AML-193 (cell line): ENCODE measurements at regions not wholly inside any gene's neighbourhood (a gene's known extent, or its start where the extent isn't known, plus 50 kb on each side); places are given as distances from the start of the nearest gene placed in this dataset.

Experiments
- DNase-seq, 2 experiments: peaks; one replicate each; lab custom pipeline; 2025; lab: John Stamatoyannopoulos, UW

- no peak for DNase-seq
These were observed 172.2 kb downstream of the CDC5L start for GRCh38 chr6:44559486-44560270.

DNA sequence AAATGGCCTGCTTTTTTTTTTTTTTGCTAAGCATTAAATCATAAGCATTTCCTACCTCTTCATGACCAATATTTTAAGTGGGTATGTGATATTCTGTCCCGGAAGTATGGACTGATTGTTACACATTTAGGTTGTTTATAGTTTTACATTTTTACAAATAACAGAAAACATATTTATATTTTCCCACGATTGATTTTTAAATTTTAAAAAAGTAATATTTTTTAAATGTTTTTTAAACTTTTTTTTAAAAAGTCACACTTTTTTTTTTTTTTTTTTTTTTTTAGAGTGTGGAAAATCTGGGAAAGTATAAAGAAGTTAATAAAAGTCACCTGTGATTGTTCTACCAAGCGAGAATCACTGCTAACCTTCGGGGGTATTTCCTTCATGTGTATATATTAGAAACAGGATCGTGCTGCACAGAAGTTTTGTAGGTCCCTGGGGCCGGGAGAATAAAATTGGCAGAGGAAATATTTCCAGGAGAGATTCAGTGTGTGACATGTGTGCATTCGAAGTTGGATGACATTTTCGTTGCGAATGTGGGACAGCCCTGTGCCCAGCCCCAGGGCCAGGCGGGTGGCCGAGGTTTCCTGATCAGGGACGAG is 173.1 kb downstream of the CDC5L start:
- no peak for DNase-seq

- DNase-seq = no peak
These were observed 173.6 kb downstream of the CDC5L start for GRCh38 chr6:44561060-44561623.

GRCh38 chr6:44561832-44562665 is 174.5 kb downstream of the CDC5L start:
- no peak for DNase-seq

- no peak for DNase-seq
These were observed 175.9 kb downstream of the CDC5L start for GRCh38 chr6:44563397-44563796.

DNA sequence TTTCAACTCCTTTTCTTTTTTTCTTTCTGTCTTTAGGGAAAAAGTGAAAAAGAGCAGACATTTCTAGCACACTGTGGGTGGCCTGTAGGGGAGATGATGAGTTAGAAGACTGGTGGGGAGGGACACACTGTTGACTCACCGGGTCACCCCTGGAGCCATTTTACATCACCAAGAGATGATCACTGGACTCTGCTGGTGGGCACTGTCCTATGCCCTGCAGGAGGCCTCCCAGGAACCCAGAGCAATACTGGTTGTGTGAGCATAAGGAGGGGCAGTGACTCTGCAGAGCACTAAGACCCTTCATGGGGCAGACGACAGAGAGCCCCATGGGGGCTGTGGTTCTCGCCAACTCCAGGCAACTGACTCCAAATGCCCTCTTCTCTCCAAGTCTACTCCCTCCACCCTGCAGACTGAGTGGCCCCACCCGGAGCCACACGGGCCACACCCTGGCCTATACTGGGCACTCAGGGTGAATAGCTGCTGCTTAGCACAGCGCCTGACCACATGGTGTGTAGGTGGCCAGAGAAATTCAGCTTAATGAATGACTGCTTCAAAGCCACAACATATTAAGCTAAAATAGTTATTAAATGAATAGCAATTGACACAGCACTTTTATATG is 177.5 kb downstream of the CDC5L start:
- DNase-seq = no peak

- no peak for DNase-seq
These were observed 179.9 kb downstream of the CDC5L start for GRCh38 chr6:44567406-44567805.

DNA sequence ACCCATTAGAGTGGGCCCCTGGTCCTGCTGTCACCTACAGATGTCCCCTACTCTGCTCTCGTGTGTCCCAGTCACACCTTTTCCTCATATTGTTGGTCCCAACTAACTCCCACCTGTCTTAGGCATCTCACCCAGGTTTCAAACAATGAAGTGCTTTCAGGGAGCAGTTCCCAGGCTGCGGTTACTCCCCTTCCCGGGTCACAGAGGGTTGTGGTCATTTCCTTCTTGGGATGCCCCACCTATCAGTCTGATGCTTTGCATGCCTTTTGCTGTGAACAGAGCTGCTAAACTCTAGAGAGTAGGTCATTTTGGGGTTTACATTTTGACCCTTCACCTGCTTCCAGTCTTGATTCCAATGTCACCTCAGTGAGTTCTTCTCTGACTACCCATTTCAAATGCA is 181.6 kb downstream of the CDC5L start:
- no peak for DNase-seq

DNA sequence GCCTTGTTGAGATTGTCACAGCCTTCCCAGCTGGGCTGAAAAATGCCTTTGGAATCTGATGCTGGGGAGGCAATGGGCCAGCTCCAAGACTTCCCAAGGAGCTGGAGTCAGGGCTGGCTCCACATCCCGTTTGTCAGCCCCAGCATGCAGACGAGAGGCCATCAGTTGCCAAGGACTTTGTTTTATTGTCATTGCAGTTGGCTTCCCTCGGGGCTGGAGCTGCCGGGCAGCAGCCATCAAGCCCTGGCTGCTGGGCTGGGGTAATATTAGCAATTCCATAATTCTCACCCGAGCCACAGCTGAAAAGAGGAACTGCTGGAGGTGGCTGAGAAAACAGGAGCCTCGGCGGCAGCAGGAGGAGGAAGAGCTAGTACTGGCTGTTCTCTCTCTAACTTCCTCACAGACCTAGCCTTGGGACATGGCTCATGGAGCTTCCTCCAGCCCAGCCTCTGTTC is 182.5 kb downstream of the CDC5L start:
- peak; percentile 78 to 88 for DNase-seq

GRCh38 chr6:44571510-44571909 is 184.0 kb downstream of the CDC5L start:
- DNase-seq = no peak

DNA sequence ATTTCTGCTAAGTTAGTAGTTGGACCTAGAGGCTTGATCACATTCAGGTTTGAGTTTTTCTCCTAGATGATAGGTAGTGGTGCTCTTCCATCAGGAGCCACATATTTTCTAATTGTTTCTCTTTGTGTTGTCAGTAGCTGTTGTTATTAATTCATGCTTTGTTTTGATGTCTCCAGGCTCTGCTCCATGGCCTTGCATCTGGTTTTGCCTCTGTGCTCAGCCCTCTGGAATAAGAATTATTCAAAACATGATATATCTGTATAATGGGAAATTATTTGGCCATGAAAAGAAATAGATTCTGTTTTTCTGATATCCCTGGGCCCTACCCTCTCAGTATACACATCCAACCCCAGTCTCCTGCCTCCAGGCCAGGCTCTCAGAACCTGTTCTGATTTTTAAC is 184.8 kb downstream of the CDC5L start:
- DNase-seq = no peak

DNA sequence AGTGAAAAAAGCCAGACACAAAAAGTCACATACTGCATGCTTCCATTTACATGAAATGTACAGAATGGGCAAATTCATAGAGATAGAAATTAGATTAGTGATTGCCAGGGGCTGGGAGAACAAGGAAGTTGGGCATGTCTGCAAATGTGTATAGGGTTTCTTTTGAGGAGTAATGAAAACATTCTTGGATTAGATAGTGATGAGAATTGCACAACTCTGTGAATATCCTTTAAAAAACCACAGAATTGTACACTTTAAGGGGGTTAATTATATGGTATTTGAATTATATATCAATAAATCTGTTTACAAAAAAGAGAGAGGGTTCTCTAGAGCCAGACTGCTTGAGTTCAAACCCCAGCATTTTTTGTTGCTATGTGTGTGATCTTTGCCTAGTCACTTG is 188.1 kb downstream of the CDC5L start:
- no peak for DNase-seq

GRCh38 chr6:44576132-44576631 is 188.7 kb downstream of the CDC5L start:
- DNase-seq = no peak

DNA sequence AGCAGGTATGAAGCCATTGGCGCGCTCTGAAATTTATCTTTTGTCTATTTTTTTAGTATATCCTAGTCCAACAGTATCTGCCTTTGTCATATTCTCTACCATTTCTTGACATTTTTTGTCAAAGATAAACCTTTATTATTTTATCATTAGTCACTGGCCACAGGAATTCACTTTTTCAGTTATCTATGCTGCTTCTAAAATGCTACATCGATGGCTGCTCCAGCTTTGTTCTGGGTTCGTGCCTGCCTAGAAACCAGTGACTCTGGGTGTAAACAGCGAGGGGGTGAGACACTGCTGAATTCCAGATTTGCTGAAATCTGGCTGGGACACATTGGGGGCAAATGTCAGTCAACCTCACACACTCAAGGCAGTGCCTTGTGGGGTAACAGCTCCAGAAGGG is 193.4 kb downstream of the CDC5L start:
- no peak for DNase-seq

GRCh38 chr6:44582930-44583329 is 195.4 kb downstream of the CDC5L start:
- no peak for DNase-seq

DNA sequence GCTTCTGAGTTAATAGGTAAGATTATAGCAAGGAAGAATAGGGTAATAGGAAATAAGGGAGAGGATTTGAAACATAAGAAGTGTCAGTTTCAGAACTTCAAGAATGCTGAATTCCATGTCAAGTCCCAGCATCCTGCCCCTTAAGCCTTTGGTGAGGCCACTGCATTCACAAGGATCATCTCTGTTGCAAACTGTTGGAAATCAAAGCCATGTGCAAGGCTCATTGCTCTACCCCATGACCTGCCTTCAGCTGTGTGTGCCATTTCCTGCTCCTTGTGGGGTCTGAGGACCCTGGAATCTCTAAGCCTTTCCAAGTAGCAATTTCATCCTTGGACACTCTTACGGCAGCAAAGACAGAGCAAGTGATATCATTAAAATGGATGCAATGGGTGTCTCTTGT is 203.0 kb downstream of the CDC5L start:
- no peak for DNase-seq

DNA sequence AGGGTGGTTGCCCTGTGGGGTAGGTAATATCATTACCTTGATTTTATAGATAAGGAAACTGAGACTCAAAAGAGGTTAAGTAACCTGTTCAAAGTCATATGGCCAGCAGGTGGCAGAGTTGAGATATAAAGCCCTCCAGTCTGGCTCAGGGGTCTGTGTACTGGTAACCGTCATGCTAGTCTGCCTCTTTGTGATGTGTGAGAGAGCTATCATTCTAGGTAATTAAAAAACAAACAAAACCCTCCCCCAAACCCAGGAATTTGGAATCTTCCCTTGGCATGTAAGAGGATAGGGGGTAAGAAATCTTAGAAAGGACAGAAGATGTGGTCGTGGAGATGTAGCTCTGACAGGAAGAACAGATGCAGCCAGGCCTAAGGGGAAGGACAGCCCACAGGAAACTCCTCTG is 206.0 kb downstream of the CDC5L start:
- DNase-seq = peak; percentile 39 to 48

DNA sequence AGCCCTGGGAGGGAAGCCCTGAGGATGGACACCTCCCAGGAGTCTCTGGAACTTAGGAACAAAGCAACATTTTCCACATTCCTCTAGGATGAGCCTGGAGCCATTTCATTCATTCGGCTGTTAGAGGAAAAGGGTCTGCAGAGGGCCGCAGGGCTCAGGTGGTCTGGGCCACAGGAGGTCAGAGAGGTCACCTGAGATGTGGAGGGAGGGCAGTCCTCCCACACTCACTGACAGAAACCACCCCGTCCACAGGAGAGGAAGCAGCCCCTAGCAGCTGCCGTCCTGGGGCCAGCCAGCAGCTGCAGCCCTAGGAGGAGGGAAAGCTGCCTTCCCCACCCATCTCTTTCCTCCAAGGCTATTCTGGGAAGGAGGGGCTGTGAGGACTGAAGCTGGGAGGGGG is 207.0 kb downstream of the CDC5L start:
- no peak for DNase-seq

DNA sequence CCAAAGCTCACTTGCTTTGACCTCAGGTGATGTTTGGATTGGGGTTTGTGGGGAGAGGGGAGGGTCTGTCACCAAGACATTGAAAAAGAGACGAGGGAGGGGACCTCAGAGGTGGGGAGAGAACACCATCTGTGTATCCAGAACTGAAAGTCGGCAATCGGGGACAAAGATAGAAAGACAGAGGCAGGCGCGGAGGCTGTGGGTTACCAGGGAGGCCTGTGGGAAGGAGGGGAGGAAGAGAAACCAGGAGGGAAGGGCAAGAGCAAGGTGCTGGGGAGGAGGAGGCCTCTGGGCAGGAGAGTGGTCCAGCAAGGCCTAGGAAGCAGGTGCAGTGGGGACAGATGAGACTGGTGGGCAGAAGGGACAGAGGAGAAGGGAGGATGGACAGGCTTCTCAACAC is 211.2 kb downstream of the CDC5L start:
- no peak for DNase-seq

DNA sequence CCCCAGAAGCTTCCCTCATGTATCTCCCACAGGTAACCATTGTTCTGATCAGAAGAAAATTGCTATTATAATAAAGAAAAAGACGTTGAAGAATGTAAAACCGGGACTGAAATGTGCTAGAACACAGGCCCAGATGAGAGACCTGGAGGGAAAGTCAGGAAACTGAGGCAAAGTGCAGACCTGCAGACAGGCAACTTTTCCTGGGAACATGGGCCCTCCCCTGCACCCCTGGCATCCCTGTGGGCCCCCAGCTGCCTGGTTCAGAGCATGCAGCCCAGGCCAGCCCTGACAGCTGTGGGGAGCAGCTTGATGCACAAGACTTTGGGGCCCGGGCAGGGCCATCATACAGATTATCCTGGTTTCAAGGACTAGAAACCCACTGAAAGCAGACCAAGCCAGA is 212.2 kb downstream of the CDC5L start:
- no peak for DNase-seq

DNA sequence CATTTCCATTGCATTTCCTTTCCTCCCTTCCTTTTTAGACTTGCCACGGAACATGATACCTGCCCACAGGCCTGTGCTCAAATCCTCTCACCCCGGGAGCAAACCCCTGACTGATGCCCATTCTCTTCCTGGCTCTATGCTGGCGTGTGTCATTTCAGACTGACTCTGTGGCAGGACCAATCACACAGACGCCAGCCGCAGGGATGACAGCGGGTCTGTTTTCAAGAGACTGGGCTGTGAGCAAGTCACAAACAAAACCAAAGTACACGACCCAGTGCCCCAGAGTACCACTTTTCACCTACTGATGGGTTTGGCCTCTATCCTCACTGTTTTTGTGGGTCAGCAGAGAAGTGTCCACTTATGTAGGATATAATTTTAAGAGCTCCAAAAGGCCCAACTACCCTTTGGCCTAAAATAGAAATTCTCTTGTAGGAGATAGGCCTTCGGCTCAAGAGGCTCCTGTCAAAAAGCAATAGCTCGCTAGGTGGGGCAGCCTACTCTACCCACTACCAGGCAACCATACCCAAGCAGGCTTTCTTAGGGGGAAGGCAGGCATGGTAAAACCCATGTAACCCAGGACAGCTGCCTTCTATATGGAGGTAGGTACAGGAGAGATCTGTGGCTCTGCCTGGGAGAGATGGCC is 215.7 kb downstream of the CDC5L start:
- DNase-seq = no peak
